K562 (cell line): ENCODE measurements at regions not wholly inside any gene's neighbourhood (a gene's known extent, or its start where the extent isn't known, plus 50 kb on each side); places are given as distances from the start of the nearest gene placed in this dataset.

Experiments used
- ATAC-seq: fragments of 200-7000 bp; cut with Tn5 transposase; 3 replicates; pipeline ENCODE4 v1.9.1; 2020; ENCODE audit warnings: moderate library complexity
- BruUV-seq: library from RNA; stranded (reverse); fragments of 400-500 nt; replicated peaks from 2 replicates; lab custom pipeline; 2021; lab: Mats Ljungman, UMichigan
- CTCF ChIA-PET: fragments of 300-600 bp; formaldehyde crosslinking; extraction: SDS; loops from one replicate; lab custom pipeline; 2021; ENCODE audit warnings: low intra/inter-chr PET ratio; lab: Yijun Ruan, JAX
- POLR2A ChIA-PET: fragments of 300-600, 350-650 bp; sonication (Branson Sonifier 250); formaldehyde crosslinking; extraction: SDS; loops from one replicate; lab custom pipeline; 2021; ENCODE audit warnings: antibody characterized with exemption, inconsistent platforms; lab: Yijun Ruan, JAX
- DNase-seq, 4 experiments: peaks; one replicate each; pipeline versions ENCODE4 v3.0.0 to v3.0.0-alpha.2; 2011 to 2018; ENCODE audit warnings: low spot score in 3 of 4, mixed read lengths in 3 of 4; ENCODE audit errors: extremely low read depth in 1 of 4
- FAIRE-seq: peaks from 2 replicates; lab custom pipeline; 2011; peaks lifted over from hg19 to GRCh38; lab: Jason Lieb, UNC
- H2AFZ ChIP-seq: 2 replicates; pipeline ENCODE4 v1.6.0; 2011; ENCODE audit warnings: low read depth, low read length, control low read depth, inconsistent platforms
- H3K27ac ChIP-seq: fragments of 200-600 bp; 3 replicates; pipeline ENCODE4 v1.8.0; 2011; ENCODE audit warnings: low read depth, mild to moderate bottlenecking, control low read depth, inconsistent platforms, low read length, moderate library complexity, mixed read lengths; ENCODE audit errors: extremely low read depth
- H3K27me3 ChIP-seq, 2 experiments: fragments of 300-600 bp in 1 of 2; 2 replicates in 1 of 2; 3 replicates in 1 of 2; pipeline versions ENCODE4 v1.6.0 to v1.8.0; 2011; ENCODE audit warnings: inconsistent platforms in 2 of 2, low read length in 2 of 2, mild to moderate bottlenecking in 1 of 2, mixed read lengths in 1 of 2, moderate library complexity in 1 of 2; ENCODE audit not compliant: control insufficient read depth in 2 of 2, insufficient read depth in 2 of 2
- H3K36me3 ChIP-seq: fragments of 300-600 bp; 3 replicates; pipeline ENCODE4 v1.8.0; 2011; ENCODE audit warnings: mild to moderate bottlenecking, low read length, inconsistent platforms; ENCODE audit not compliant: control insufficient read depth, insufficient read depth
- H3K4me1 ChIP-seq, 2 experiments: fragments of 200-600 bp in 1 of 2; replicated peaks in 1 of 2; 2 replicates in 1 of 2; 3 replicates in 1 of 2; pipeline versions ENCODE4 v1.5.1 to v1.8.0; 2011; ENCODE audit warnings: inconsistent platforms in 2 of 2, low read length in 2 of 2, mild to moderate bottlenecking in 1 of 2, mixed read lengths in 1 of 2, moderate library complexity in 1 of 2; ENCODE audit not compliant: control insufficient read depth in 2 of 2, insufficient read depth in 2 of 2
- H3K4me2 ChIP-seq: 2 replicates; pipeline ENCODE4 v1.6.1; 2011; ENCODE audit warnings: low read length, control low read depth, inconsistent platforms, mixed read lengths; ENCODE audit not compliant: insufficient read depth
- H3K4me3 ChIP-seq: fragments of 200-600 bp; sonication (generic), shearing (Covaris generic); 2 replicates; pipeline ENCODE4 v1.5.1; 2016; ENCODE audit warnings: control low read depth, inconsistent platforms
- H3K79me2 ChIP-seq: fragments of 200-600 bp; 3 replicates; pipeline ENCODE4 v1.8.0; 2011; ENCODE audit warnings: low read length, inconsistent platforms; ENCODE audit not compliant: control insufficient read depth, insufficient read depth
- H3K9ac ChIP-seq, 2 experiments: 2 replicates each; pipeline versions ENCODE4 v1.6.0 to v1.6.1; 2011; ENCODE audit warnings: low read depth in 2 of 2, low read length in 2 of 2, control low read depth in 1 of 2, inconsistent platforms in 1 of 2, mild to moderate bottlenecking in 1 of 2, mixed read lengths in 1 of 2; ENCODE audit not compliant: insufficient read depth in 1 of 2
- H3K9me1 ChIP-seq: one replicate; pipeline ENCODE4 v1.6.0; 2011; ENCODE audit warnings: inconsistent platforms, mild to moderate bottlenecking, low read length, moderate library complexity; ENCODE audit not compliant: control insufficient read depth, insufficient read depth
- H3K9me3 ChIP-seq: replicated peaks from 2 replicates; pipeline ENCODE4 v1.5.1; 2011; ENCODE audit warnings: low read depth, low read length, inconsistent platforms; ENCODE audit not compliant: control insufficient read depth, insufficient read depth
- H4K20me1 ChIP-seq: replicated peaks from 2 replicates; pipeline ENCODE4 v1.6.1; 2011; ENCODE audit warnings: low read length, inconsistent platforms, mixed read lengths; ENCODE audit not compliant: control insufficient read depth, insufficient read depth
- CREM ChIP-seq: IDR thresholded peaks from 2 replicates; pipeline ENCODE4 v1.6.1; 2014; ENCODE audit warnings: antibody characterized with exemption, low read depth
- FOXA1 ChIP-seq: fragments of 450-650 bp; IDR thresholded peaks from 2 replicates; pipeline ENCODE4 v1.6.1; 2016; ENCODE audit warnings: mild to moderate bottlenecking, borderline replicate concordance
- RFX5 ChIP-seq: IDR thresholded peaks from 2 replicates; pipeline ENCODE4 v1.6.1; 2011; ENCODE audit warnings: low read depth, mild to moderate bottlenecking, improper control_type of control experiment, low read length
- SAFB ChIP-seq: fragments of 200-400 bp; formaldehyde crosslinking; IDR thresholded peaks from 2 replicates; pipeline ENCODE4 v1.6.1; 2017; ENCODE audit warnings: low read depth, low read length, borderline replicate concordance
- SNRNP70 ChIP-seq: fragments of 200-400 bp; formaldehyde crosslinking; optimal IDR thresholded peaks from 2 replicates; pipeline ENCODE3; 2017; ENCODE audit warnings: low read depth, low read length
- WHSC1 ChIP-seq: IDR thresholded peaks from one replicate; pipeline ENCODE4 v1.6.1; 2012; ENCODE audit warnings: low read length, control low read depth, inconsistent platforms
- ZNF282 ChIP-seq: sonication (generic); formaldehyde crosslinking; IDR thresholded peaks from 2 replicates; pipeline ENCODE4 v1.8.1; 2023; ENCODE audit warnings: missing genetic modification reagents
- ZNF384 ChIP-seq: IDR thresholded peaks from 2 replicates; pipeline ENCODE4 v1.6.1; 2012; ENCODE audit warnings: low read depth, low read length, improper control_type of control experiment
- WGBS: fragments of 100-300 bp; shearing (Covaris generic); methylation state at CpG from one replicate; pipeline ENCODE4 v1.1.6; 2016; ENCODE audit warnings: low coverage, mixed read lengths; ENCODE audit not compliant: insufficient coverage; ENCODE audit errors: missing lambda C conversion rate; 5-methylcytosine and 5-hydroxymethylcytosine counted together
- in situ Hi-C: fragments of 300-500 bp; cut with MboI; formaldehyde crosslinking; loops from 4 replicates; pipeline ENCODE4 v1.15.0; 2018; ENCODE audit warnings: inconsistent platforms, mixed read lengths
- intact Hi-C: fragments of 100-400 bp; cut with micrococcal nuclease; formaldehyde crosslinking; loops from 2 replicates; pipeline ENCODE4 v1.14.2; 2022
- TF ChIP-seq, protein P1 (sequence below): fragments of 450-650 bp; IDR thresholded peaks from 2 replicates; pipeline ENCODE4 v1.6.1; 2016; ENCODE audit warnings: borderline replicate concordance
- TF ChIP-seq, protein P2 (sequence below): sonication (generic); formaldehyde crosslinking; IDR thresholded peaks from 2 replicates; pipeline ENCODE4 v1.4.0; 2020; ENCODE audit warnings: mild to moderate bottlenecking, missing genetic modification reagents
- TF ChIP-seq, protein P3 (sequence below), 2 experiments: fragments of 450-650 bp in 1 of 2; sonication (generic) in 1 of 2; formaldehyde crosslinking; conservative IDR thresholded peaks; 2 replicates each; pipeline versions ENCODE4 v1.4.0 to v1.8.1; 2020 to 2022; ENCODE audit warnings: mild to moderate bottlenecking in 1 of 2, missing genetic modification reagents in 1 of 2
- TF ChIP-seq, protein P4 (sequence below), 2 experiments: fragments of 450-650 bp; conservative IDR thresholded peaks; 2 replicates each; pipeline ENCODE4 v1.6.1; 2017; ENCODE audit warnings: mild to moderate bottlenecking in 2 of 2, moderate library complexity in 2 of 2

DNA sequence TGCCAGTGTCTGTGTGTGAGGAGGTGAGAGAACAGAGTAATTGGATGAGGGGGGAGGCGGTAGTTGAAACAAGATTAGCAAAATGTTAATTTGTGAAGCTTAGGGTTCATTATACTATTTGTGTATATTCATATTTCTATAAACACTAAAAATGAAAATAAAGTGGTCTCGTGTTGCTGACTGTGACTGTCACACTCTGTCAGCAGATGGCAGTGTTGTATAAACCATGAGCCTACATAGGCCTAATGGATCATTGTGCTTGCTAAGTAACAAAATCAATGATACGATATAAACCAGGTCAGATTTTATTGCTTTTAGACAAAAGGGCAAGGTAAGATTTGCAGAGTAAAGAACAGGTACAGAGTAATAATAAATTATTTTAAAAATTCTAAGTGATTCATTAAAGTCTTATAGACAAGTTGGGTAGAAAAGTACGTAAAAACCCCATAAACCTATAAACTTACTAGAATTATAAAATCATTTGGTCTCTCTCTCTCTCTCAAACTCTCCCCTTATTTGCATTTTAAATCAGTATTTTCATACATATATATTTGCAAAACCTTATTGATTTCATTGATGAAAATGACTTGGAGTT lies 182.7 kb downstream of the RPIA start:
- ChIA-PET CTCF (interaction anchor here (0.6 kb wide), 1 partner anchor 45 kb away, joined by 3 read pairs; no protein-coding TSS in a partner anchor), POLR2A (no interaction called here)
- H3K4me3 ChIP-seq: no peak overlapping the region
- in situ Hi-C loops: no loop called here
- H3K9me1 ChIP-seq: no peaks in the 10 kb centered on the region
- H3K9ac ChIP-seq: no peak overlapping the region
- H3K36me3 ChIP-seq: no peaks in the 10 kb centered on the region
- H3K79me2 ChIP-seq: no peaks in the 10 kb centered on the region
- intact Hi-C loops: loop anchor here (5.0 kb wide), 1 partner anchor 42 kb away; no protein-coding TSS in a partner anchor
- H3K27me3 ChIP-seq: no peaks in the 10 kb centered on the region
- H3K4me1 ChIP-seq: no peaks in the 10 kb centered on the region
- peak; percentile 44 to 71 (median 50) for DNase-seq
- FAIRE-seq: peak; percentile 75
- H3K4me2 ChIP-seq: no peak overlapping the region
- no peak overlapping the region for H3K27ac ChIP-seq
- H2AFZ ChIP-seq: no peak overlapping the region
- peak; percentile 85 for ATAC-seq
- no peaks in the 10 kb centered on the region for H3K9me3 ChIP-seq
- BruUV-seq: no TSS peak
- 19% methylated on average over 4 of the region's 4 CpGs for WGBS
- no peaks in the 10 kb centered on the region for H4K20me1 ChIP-seq
- TF ChIP-seq FOXA1 (no peak), CREM (peak; percentile 24; the same call in 1 of the 2 replicates), ZNF282 (no peak), SNRNP70 (no peak), RFX5 (no peak), WHSC1 (no peak), SAFB (no peak), ZNF384 (no peak)
- TF ChIP-seq, protein P1, sequence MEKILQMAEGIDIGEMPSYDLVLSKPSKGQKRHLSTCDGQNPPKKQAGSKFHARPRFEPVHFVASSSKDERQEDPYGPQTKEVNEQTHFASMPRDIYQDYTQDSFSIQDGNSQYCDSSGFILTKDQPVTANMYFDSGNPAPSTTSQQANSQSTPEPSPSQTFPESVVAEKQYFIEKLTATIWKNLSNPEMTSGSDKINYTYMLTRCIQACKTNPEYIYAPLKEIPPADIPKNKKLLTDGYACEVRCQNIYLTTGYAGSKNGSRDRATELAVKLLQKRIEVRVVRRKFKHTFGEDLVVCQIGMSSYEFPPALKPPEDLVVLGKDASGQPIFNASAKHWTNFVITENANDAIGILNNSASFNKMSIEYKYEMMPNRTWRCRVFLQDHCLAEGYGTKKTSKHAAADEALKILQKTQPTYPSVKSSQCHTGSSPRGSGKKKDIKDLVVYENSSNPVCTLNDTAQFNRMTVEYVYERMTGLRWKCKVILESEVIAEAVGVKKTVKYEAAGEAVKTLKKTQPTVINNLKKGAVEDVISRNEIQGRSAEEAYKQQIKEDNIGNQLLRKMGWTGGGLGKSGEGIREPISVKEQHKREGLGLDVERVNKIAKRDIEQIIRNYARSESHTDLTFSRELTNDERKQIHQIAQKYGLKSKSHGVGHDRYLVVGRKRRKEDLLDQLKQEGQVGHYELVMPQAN: no peak
- TF ChIP-seq, protein P2, sequence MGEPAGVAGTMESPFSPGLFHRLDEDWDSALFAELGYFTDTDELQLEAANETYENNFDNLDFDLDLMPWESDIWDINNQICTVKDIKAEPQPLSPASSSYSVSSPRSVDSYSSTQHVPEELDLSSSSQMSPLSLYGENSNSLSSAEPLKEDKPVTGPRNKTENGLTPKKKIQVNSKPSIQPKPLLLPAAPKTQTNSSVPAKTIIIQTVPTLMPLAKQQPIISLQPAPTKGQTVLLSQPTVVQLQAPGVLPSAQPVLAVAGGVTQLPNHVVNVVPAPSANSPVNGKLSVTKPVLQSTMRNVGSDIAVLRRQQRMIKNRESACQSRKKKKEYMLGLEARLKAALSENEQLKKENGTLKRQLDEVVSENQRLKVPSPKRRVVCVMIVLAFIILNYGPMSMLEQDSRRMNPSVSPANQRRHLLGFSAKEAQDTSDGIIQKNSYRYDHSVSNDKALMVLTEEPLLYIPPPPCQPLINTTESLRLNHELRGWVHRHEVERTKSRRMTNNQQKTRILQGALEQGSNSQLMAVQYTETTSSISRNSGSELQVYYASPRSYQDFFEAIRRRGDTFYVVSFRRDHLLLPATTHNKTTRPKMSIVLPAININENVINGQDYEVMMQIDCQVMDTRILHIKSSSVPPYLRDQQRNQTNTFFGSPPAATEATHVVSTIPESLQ (CRISPR knock-in tag): no peak
- TF ChIP-seq, protein P3, sequence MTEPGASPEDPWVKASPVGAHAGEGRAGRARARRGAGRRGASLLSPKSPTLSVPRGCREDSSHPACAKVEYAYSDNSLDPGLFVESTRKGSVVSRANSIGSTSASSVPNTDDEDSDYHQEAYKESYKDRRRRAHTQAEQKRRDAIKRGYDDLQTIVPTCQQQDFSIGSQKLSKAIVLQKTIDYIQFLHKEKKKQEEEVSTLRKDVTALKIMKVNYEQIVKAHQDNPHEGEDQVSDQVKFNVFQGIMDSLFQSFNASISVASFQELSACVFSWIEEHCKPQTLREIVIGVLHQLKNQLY (CRISPR knock-in tag; conservative IDR thresholded peaks at IDR 0.05): no peak
- TF ChIP-seq, protein P4, sequence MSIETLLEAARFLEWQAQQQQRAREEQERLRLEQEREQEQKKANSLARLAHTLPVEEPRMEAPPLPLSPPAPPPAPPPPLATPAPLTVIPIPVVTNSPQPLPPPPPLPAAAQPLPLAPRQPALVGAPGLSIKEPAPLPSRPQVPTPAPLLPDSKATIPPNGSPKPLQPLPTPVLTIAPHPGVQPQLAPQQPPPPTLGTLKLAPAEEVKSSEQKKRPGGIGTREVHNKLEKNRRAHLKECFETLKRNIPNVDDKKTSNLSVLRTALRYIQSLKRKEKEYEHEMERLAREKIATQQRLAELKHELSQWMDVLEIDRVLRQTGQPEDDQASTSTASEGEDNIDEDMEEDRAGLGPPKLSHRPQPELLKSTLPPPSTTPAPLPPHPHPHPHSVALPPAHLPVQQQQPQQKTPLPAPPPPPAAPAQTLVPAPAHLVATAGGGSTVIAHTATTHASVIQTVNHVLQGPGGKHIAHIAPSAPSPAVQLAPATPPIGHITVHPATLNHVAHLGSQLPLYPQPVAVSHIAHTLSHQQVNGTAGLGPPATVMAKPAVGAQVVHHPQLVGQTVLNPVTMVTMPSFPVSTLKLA (conservative IDR thresholded peaks at IDR 0.05): 0 out of 4 replicates have a peak, but pooled peaks of 1 of the 2 experiments have one; percentile 16
